ENCODE measurements at regions not wholly inside any gene's neighbourhood (a gene's known extent, or its start where the extent isn't known, plus 50 kb on each side); places are given as distances from the start of the nearest gene placed in this dataset.

GRCh38 chr10:47139121-47139520 is 160.9 kb upstream of the GDF10 start:
- TF ChIP-seq CTCF (IDR thresholded peaks at IDR 0.05) (no peak), EP300 (IDR thresholded peaks at IDR 0.05) (no peak)

Measured in esophagus muscularis mucosa (tissue), 3 donors.